Esophagus muscularis mucosa (tissue), 4 donors: ENCODE measurements at regions not wholly inside any gene's neighbourhood (a gene's known extent, or its start where the extent isn't known, plus 50 kb on each side); places are given as distances from the start of the nearest gene placed in this dataset.

Experiments used
- DNase-seq: peaks from one replicate; pipeline ENCODE4 v3.0.0-alpha.2; 2017; ENCODE audit errors: extremely low spot score
- H3K27ac ChIP-seq, 4 donors: fragments of 200-600 bp; sonication (generic); replicated peaks in 1 of 4; 1 replicate in 3 of 4; 2 replicates in 1 of 4; pipeline ENCODE4 v1.5.1; 2016 to 2019; ENCODE audit warnings: mild to moderate bottlenecking in 1 of 4
- H3K27me3 ChIP-seq, 4 donors: fragments of 200-600 bp; sonication (generic); one replicate each; pipeline versions ENCODE4 v1.5.1 to v1.6.0; 2016 to 2019
- H3K36me3 ChIP-seq, 4 donors: fragments of 200-600 bp; sonication (generic); one replicate each; pipeline ENCODE4 v1.5.1; 2016 to 2019
- H3K4me1 ChIP-seq, 4 donors: fragments of 200-600 bp; sonication (generic); one replicate each; pipeline ENCODE4 v1.5.1; 2016 to 2019
- H3K4me3 ChIP-seq, 4 donors: fragments of 200-600 bp; sonication (generic); 1 replicate in 2 of 4; 2 replicates in 2 of 4; pipeline ENCODE4 v1.5.1; 2016 to 2019; ENCODE audit warnings: mild to moderate bottlenecking in 4 of 4, moderate library complexity in 1 of 4
- H3K9me3 ChIP-seq, 4 donors: fragments of 200-600 bp; sonication (generic); 1 replicate in 3 of 4; 2 replicates in 1 of 4; pipeline ENCODE4 v1.5.1; 2016 to 2019
- EP300 ChIP-seq: sonication (generic); formaldehyde crosslinking; IDR thresholded peaks from one replicate; pipeline ENCODE4 v1.6.1; 2017; ENCODE audit warnings: antibody characterized with exemption
- POLR2A ChIP-seq: fragments of 450-650 bp; IDR thresholded peaks from one replicate; pipeline ENCODE4 v1.6.1; 2017; ENCODE audit warnings: antibody characterized with exemption, moderate library complexity, mild to moderate bottlenecking, low read depth
- POLR2AphosphoS5 ChIP-seq, 2 donors: sonication (generic); formaldehyde crosslinking; IDR thresholded peaks; one replicate each; pipeline ENCODE4 v1.6.1; 2017; ENCODE audit warnings: antibody characterized with exemption in 2 of 2
- WGBS: methylation state at CpG from one replicate; pipeline ENCODE4 v1.1.5; 2018; 5-methylcytosine and 5-hydroxymethylcytosine counted together
- intact Hi-C: fragments of 100-400 bp; cut with DNase I; formaldehyde crosslinking; loops from one replicate; pipeline ENCODE4 v1.15.1; 2023
- TF ChIP-seq, protein P1 (sequence below), 3 experiments: fragments of 200-600 bp in 2 of 3; fragments of 450-650 bp in 1 of 3; sonication (generic) in 2 of 3; IDR thresholded peaks; one replicate each; pipeline ENCODE4 v1.5.1; 2017 to 2019; ENCODE audit warnings: antibody characterized with exemption in 3 of 3, mild to moderate bottlenecking in 2 of 3, moderate library complexity in 1 of 3

DNA sequence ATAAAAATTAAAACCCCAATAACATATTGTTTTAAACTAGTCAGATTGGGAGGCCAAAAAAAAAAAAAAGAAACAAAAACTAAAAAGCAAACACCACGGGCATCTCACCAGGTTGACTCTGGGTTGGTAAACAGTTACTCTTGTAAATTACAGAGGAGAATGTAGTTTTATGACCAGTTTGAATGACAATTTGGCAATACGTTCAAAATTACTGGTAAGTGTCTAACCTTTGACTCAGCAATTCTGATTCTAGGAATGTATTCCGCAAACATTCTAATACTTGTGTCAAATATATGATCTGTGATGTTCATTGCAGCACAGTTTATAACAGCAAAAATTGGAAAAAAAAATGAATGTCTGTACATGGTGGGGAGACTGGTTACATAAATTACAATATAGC is 1376.0 kb downstream of the TBC1D22A start:
- DNase-seq, result no peak
- Histone ChIP-seq H3K27me3 (peaks cover 0 to 10% (median 0%) of the 10 kb centered on the region in 4 donors), H3K36me3 (no peaks in the 10 kb centered on the region), H3K4me3 (no peak overlapping the region), H3K9me3 (peaks cover 0 to 8% (median 3%) of the 10 kb centered on the region in 4 donors), H3K4me1 (no peaks in the 10 kb centered on the region), H3K27ac (no peak overlapping the region)
- WGBS, result 58% methylated on average over 3 of the region's 3 CpGs
- TF ChIP-seq, protein P1, sequence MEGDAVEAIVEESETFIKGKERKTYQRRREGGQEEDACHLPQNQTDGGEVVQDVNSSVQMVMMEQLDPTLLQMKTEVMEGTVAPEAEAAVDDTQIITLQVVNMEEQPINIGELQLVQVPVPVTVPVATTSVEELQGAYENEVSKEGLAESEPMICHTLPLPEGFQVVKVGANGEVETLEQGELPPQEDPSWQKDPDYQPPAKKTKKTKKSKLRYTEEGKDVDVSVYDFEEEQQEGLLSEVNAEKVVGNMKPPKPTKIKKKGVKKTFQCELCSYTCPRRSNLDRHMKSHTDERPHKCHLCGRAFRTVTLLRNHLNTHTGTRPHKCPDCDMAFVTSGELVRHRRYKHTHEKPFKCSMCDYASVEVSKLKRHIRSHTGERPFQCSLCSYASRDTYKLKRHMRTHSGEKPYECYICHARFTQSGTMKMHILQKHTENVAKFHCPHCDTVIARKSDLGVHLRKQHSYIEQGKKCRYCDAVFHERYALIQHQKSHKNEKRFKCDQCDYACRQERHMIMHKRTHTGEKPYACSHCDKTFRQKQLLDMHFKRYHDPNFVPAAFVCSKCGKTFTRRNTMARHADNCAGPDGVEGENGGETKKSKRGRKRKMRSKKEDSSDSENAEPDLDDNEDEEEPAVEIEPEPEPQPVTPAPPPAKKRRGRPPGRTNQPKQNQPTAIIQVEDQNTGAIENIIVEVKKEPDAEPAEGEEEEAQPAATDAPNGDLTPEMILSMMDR (IDR thresholded peaks at IDR 0.05), result no peak
- TF ChIP-seq POLR2A (no peak), POLR2AphosphoS5 (IDR thresholded peaks at IDR 0.05) (no peak), EP300 (no peak)
- intact Hi-C loops, result loop anchor here (5.0 kb wide), 1 partner anchor 49 kb away; no protein-coding TSS in a partner anchor

DNA sequence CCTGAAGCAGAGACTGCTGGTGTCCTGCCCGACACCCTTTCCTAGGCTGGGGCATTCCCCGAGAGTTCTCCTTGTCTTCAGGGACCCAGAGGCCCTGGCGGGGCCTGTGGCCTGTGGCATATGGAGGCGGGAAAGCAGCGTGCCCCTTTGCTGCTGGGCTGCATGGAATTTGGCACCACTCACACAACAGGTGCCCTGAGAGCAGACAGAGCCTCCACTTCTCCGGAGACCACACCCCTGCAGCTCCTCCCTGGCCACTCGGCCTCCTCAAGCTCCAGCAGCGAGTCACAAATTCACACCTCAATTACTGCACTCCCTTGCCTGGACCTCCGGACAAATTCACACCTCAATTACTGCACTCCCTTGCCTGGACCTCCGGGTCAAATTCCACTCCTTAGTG is 1375.2 kb downstream of the TBC1D22A start:
- Histone ChIP-seq H3K4me3 (no peak overlapping the region), H3K4me1 (no peaks in the 10 kb centered on the region), H3K36me3 (no peaks in the 10 kb centered on the region), H3K9me3 (peaks cover 0 to 8% (median 3%) of the 10 kb centered on the region in 4 donors), H3K27me3 (peaks cover 0 to 9% (median 0%) of the 10 kb centered on the region in 4 donors), H3K27ac (no peak overlapping the region)
- no peak for DNase-seq
- WGBS, result 61% methylated on average over 10 of the region's 10 CpGs
- TF ChIP-seq EP300, result no peak
- TF ChIP-seq, protein P1 (IDR thresholded peaks at IDR 0.05), result no peak
- intact Hi-C loops, result loop anchor here (5.0 kb wide), 1 partner anchor 50 kb away; no protein-coding TSS in a partner anchor

DNA sequence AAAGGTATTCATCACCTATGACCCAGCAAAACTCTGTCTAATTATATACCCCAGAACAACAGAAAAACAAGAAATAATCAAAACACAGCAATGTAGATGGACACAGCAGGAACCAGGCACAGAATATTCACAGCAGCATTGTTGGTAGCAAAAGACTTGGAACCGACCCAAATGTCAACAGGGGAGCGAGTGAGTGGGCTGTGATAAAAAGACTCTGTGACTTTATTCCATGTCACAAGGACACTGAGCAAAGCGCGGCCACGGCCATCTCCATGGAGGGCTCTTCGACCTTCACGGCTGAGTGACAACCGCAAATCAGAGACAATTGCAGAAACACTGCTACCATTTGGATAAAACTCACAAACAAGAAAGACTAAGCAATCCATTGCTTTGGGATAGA is 1373.1 kb downstream of the TBC1D22A start:
- 69% methylated on average over 8 of the region's 8 CpGs for WGBS
- H3K9me3 ChIP-seq, result peaks cover 0 to 8% (median 3%) of the 10 kb centered on the region in 4 donors
- intact Hi-C loops, result loop anchor here (5.0 kb wide), 1 partner anchor 52 kb away; no protein-coding TSS in a partner anchor

DNA sequence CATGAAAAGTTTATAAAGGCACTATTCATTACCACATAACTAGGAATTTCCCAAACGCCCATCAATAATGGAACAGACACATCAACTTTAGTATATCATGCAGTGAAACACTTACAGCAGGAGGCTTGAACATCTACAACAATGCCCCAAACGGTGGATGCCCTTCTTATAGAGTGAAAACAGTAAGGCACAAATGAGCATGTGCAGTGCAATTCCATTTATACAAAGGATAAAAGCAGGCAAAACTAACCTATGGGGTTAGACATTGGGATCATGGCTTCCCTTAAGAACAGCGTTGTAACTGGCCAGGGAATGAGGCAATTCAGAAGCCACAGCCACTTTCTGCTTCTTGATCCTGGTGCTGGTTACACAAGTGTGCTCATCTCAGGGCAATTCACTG is 1363.0 kb downstream of the TBC1D22A start:
- Histone ChIP-seq H3K4me3 (no peak overlapping the region), H3K27ac (no peak overlapping the region), H3K36me3 (no peaks in the 10 kb centered on the region), H3K4me1 (no peaks in the 10 kb centered on the region), H3K27me3 (peaks cover 0 to 25% (median 0%) of the 10 kb centered on the region in 4 donors), H3K9me3 (peaks cover 0 to 6% (median 0%) of the 10 kb centered on the region in 4 donors)
- DNase-seq, result peak; percentile 60
- TF ChIP-seq POLR2A (no peak), POLR2AphosphoS5 (IDR thresholded peaks at IDR 0.05) (no peak), EP300 (no peak)
- TF ChIP-seq, protein P1 (IDR thresholded peaks at IDR 0.05), result no peak
- 67% methylated on average over 3 of the region's 3 CpGs for WGBS
- intact Hi-C loops, result no loop called here

More for the DNA sequence above, 1373.1 kb downstream of the TBC1D22A start:
- Histone ChIP-seq H3K27me3 (peaks cover 0 to 15% (median 0%) of the 10 kb centered on the region in 4 donors), H3K27ac (no peak overlapping the region), H3K36me3 (no peaks in the 10 kb centered on the region), H3K4me3 (no peak overlapping the region), H3K4me1 (no peaks in the 10 kb centered on the region)
- DNase-seq, result peak; percentile 31
- TF ChIP-seq, protein P1 (IDR thresholded peaks at IDR 0.05), result no peak
- TF ChIP-seq POLR2AphosphoS5 (IDR thresholded peaks at IDR 0.05) (no peak), POLR2A (no peak), EP300 (no peak)

DNA sequence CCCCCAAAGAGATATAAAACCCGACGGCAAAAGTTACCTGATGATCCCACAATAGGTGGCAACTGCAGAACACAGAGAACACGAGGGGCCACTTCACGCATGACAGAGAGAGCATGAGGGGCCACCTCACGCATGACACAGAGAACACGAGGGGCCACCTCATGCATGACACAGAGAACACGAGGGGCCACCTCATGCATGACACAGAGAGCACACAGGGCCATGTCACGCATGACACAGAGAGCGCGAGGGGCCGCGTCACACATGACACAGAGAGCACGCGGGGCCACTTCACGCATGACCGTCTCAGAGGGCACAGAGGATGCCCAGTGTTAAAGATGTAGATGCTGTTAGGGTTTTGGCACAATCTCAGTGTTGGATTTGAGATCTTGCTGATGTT is 1359.5 kb downstream of the TBC1D22A start:
- H3K9me3 ChIP-seq, result peaks cover 0 to 6% (median 0%) of the 10 kb centered on the region in 4 donors
- 87% methylated on average over 16 of the region's 16 CpGs for WGBS
- peaks cover 0 to 30% (median 0%) of the 10 kb centered on the region in 4 donors for H3K27me3 ChIP-seq
- H3K4me3 ChIP-seq, result no peak overlapping the region
- H3K36me3 ChIP-seq, result no peaks in the 10 kb centered on the region
- no peaks in the 10 kb centered on the region for H3K4me1 ChIP-seq
- no peak for DNase-seq
- TF ChIP-seq POLR2A (no peak), POLR2AphosphoS5 (IDR thresholded peaks at IDR 0.05) (no peak), EP300 (no peak)
- TF ChIP-seq, protein P1 (IDR thresholded peaks at IDR 0.05), result no peak
- intact Hi-C loops, result no loop called here
- no peak overlapping the region for H3K27ac ChIP-seq
